Anterior cingulate cortex (tissue), 58 donors: ENCODE measurements at regions not wholly inside any gene's neighbourhood (a gene's known extent, or its start where the extent isn't known, plus 50 kb on each side); places are given as distances from the start of the nearest gene placed in this dataset.

ENCODE experiments used
- DNase-seq, 58 donors: peaks; one replicate each; lab custom pipeline; 2025; lab: John Stamatoyannopoulos, UW

DNA sequence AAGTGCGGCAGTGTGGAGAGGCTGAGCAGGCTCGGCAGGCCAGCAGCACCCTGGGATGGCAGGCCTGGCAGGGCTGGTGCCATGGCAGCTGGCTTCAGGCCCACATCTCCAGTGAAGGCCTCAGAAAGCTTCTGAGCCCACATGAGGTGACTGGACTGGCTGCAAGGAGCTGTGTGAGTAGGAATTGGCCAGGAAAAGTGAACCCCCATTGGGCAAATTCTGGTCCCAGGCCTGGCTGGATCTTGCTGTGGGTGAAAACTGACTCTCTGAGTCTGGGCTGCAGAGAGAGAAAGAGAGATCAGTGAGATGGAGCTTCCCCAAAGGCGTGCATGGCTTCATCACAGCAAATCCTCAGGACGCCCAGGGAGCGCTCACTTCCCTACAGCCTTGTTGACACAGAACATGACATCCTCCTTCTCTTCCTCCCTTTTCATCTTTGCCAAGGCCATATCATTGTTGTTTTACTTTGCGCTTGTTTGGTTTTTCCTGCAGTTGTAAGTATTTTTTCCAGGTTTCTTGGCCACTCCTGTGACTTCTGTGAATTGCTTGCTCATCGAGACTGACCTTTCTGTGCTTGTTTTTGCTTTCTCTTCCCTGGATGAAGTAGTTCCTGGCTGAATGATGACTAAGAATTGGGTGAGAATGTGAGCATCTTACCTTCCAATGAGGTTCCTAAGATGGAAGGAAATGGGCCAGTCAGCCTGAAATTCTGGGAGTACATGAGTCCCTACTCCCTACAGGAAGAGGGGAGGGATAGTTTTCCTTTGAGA, 299.1 kb downstream of the TLE3 start:
- DNase-seq: peak in 3 of 58 donors; percentile 11 to 22 (median 14)

DNA sequence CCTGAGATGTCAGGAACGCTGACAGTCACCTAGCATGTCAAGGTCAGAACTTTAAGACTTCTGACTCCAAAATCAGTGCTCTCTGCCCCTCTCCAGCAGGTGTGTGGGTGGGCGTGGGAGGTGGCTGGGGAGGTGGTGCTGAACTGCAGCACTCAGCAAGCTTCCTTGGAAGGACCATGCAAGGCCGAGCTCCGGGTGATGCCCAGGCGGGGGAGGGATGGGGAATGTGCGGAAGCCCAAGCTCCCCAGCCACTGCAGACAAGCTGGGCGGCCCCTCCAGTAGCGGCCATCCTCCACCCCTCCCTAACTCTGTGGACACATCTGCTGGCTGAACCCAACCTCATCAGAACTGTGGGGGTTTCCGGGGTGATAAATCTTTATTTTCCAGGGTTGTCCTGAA, 296.6 kb downstream of the TLE3 start:
- no peak for DNase-seq

DNA sequence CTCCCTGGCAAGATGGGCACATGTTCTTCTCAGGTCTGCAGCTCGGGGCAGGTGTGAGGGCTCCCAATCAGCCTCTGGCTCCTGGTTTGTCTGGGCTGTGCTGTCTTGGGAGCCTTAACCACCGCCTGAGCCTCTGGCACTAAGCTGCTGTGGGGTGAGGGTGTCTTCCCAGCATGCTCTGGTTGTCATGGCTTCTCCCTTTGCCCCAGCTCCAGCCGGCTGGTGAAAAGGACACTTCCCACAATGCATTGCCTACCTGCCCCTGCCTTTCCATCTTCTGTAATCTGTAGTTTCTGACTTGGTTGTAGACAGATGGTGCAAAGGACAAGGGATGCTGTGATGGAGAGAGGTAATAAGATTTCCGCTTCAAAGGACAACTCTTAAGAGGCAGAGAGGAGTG, 295.3 kb downstream of the TLE3 start:
- no peak for DNase-seq

DNA sequence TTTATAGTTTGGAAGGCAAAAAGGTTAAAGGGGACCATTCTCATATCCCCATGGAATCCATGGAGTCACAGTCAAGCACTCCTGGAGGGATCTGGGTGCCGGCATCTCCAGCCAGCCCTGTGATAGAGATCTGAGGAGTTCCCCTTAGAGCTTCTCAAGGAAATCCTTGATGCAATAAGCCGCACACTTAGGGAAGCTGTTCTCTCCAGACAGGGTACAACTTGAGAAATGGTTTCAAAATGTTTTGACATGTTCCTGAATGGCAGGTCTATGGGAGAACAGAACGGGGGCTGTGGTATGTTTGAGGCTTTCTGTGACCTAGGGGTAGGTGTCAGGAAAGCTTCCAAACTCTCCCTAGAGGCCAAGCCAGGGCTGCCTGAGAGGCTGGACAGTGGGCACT, 292.9 kb downstream of the TLE3 start:
- DNase-seq: no peak

DNA sequence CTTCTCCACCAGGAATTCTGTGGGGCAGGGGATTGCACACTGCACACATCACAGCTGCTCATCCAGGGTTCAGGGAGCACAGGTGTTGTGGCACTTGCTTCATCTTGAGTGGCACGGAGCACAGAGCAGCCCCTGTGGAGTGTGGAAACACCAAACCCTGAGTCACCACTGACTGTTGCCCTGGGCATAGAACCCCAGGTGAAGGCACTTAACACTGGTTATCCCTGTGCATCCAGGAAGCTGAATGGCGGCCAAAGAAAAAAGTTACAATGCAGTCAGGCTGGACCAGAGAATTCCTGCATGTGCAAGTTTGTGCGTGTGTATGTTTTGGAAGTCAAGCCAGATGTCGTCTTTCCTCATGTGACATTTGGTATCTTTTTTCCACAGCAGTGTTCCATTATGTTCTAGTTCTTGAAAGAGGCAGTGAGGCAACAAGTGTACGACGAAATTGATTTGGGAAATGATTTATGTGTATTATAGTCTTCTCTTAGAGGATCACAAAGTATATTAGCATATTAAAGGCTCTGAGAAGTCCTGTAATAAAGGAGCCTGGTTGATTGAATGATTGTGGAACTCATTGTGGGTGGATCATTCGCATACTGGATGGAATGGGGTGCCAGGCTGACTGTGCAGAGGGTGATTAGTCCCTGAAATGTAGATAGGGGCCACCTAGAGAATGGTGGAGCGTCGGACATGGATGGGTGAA, 292.3 kb downstream of the TLE3 start:
- DNase-seq: no peak

DNA sequence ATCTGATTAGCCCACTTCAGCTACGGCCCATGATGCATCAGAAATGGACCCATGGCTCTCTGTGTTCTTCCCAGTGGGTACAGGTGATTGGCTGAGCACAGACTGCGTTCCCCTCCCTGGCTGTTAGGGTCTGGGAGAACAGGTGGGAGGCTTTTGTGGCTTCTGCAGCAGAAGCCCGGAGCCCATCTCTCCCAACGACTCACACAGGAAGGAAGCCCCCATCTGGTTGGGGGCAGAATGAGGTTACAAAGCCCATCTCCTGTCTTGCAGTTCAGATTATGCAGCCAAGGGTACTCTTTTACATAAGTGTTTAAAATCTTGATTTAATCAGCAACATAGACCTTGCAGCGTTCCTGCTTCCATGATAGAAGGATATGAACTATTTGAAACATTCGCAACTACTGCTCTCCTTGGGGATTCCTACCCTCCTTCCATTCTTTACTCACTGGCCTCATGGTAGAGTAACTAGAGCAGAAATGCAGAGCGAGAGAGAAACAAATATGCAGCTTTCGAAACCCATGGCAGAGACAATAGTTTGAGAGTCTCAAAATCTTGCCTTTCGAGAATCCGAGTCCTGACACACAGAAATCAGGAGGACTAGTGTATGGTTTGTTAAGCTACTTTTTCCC, 291.3 kb downstream of the TLE3 start:
- DNase-seq: no peak

DNA sequence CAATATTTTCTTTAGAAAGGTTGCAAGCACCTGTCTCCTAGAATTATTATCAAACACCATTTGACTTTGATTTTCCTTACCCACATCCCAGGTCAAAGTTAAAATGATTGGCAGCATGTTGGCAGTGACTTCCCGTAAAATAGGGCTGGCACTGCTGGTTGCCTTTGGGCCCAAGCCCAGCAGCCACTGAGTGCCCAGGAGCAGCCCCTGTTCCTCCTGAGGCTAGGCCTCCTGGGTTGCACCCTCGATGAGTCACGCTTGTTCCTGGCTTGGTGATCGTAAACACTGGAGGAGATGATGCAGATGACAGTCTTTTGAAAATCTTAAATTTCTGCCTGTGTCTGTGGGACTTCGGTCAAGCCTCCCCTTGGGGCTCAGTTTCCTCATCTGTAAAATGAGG, 290.0 kb downstream of the TLE3 start:
- peak in 4 of 58 donors; percentile 8 to 14 (median 9) for DNase-seq

DNA sequence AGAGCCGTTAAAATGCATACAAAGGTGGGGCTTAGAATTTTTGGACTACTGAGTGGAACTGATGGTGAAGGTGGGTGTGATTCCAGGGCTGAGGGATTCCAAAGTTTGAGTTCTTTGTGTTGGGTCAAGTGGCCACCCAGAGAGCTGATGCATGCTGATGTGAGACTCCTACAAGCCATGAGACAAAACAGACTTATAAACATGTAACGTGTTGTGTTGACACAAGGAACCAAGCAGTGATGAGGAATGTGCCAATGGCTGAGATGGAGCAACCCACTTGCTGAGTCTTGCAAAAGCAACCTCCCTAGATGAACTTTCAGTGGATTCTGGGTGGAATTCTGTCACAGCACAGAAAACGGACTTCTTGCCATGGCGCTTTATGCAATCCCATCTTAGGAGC, 289.0 kb downstream of the TLE3 start:
- DNase-seq: no peak

DNA sequence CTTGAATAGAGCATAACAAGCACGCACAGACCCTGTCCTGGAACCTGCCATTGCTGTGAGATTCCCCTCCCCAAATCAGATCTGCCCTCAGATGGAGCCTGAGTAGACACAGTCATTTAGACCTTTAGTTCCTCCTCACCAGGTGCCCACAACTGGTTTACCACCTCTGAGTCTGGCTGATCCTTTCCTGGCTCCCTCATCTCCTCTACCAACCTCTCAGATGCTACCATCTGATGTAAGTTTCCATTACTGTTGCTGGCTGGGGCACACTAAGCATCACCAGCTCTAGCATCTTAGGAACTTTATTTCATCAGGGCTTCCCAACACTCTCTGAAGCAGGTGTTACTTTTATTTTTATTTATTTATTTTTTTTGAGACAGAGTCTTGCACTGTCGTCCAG, 288.3 kb downstream of the TLE3 start:
- DNase-seq: no peak

DNA sequence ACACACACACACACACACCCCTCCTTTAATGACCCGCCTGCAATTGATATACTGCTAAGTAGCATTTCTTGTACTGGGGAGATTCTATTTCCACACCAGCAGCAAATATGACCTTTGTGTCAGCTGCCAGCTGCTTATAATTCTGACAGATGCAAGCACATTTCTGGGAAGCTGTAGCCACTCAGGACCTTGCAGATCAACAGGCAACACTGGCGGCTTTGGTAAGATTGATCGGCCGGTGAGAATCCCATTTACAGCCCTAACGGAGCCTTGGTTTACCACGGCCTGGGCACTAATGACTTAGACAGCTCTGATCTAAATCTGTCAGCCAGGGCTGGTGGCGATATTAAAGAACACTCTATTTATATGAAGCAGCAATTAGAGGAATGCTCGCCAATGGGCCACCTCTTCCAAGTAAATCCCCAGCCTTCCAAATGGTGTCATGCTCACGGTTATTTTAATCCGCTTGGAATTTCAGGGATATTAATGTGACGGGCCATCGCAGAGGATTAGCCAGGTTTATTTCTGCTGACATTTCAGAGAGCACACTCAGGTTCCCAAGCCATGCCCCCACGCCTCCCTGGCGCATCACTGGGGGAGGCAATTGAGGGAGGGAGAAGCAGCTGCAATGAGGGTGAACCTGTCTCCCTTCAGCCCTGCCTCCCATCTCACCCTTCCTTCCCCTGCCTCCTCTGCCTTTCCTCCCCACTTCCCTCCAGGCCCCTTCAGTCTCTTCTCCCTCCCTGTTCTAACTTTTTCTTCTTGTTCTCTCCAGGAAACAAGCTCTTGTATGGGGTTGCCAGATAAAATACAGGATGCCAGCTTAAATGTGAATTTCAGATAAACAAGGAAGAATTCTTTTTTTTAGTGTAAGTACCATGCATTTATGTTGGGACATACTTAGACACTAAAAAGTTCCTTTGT, 287.0 kb downstream of the TLE3 start:
- DNase-seq: no peak

DNA sequence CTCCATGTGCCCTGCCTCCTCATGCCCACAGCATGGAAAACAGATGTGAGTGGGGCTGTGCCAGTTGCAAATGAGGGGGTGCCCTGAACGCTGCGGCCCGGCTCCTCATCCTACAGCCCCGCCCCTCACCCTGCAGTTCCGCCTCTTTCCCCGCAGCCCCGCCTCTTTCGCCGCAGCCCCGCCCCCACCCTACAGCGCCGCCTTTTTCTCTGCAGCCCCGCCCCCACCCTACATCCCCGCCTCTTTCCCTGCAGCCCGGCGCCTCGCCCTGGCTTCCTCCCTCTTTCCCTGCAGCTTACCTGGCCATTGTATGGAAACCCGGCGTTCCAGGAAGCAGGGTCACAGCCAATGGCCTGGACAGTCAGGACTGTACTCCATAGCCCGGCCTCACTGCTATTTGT, 284.9 kb downstream of the TLE3 start:
- DNase-seq: no peak

DNA sequence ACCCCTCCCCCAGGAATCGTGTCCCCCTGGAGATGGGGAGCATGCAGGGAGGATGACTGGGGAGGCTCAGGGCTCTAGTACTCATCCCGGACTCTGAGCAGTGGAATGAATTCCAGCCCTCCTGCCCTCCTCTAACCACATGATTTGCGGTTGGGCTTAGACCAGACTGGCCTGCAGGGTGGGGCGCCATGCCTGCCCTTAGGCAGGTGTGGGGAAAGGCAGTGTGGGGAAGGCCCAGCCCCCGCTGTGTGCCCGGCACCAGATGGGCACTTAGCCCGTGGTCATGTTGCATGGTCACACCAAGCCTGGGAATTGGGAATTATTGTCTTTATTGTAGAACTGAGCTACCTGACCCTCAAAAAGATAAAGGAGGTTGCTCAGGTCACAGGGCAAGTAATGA, 283.8 kb downstream of the TLE3 start:
- DNase-seq: no peak

DNA sequence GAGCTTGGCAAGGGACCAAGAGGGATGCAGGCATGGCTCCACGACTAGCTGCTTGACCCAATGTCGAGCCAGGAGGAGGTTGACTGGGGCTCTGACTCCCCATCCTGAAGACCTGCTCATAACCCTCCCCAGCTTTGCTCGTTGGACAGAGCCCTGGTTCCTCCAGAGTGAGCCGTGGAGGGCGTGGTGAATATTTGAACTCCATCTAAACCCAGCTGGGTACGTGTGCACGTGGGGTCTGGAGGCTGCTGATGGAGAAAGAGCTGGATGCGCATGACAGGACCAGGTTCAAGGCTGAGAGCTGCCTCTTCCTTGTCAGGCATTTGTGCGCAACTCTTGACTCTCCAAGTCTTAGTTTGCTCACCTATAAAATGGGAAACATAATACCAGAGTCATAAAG, 282.8 kb downstream of the TLE3 start:
- DNase-seq: no peak

DNA sequence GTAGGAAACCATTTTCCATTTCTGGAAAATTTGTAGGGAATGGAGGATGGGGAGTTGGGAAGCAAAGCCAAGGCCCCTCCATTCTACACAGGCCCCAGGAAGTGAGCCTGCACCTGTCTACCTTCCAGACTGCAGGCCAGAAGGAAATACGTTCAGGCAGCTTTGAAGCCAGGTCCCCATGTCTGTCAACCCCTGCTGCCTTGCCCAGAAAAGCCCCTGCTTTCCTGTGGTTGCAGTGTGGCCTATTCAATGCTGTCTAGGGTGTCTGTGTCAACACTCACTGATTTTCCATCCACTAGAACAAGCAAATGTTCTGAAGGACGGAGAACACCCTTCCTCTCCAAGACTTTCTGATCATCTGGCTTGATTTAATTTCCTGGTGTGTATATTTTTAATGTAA, 281.9 kb downstream of the TLE3 start:
- no peak for DNase-seq

DNA sequence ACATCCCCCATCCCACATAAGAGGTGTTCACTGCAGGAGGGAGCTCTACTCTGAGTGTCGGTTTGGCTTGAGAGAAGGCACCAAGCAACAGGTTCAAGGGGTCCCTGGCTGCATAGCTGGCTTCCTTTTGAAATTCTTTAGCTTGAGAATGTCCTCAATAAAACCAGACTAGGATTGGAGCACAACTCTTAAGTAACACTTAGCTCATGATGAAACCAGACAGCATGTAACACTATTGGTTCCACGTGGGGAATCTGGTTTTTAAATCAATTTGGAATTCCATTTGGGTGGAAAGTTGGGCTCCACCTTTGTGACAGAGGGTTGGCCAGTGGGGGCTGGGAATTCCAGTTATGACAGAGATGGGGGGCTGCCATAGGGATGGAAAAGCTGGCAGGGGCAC, 281.2 kb downstream of the TLE3 start:
- DNase-seq: no peak

DNA sequence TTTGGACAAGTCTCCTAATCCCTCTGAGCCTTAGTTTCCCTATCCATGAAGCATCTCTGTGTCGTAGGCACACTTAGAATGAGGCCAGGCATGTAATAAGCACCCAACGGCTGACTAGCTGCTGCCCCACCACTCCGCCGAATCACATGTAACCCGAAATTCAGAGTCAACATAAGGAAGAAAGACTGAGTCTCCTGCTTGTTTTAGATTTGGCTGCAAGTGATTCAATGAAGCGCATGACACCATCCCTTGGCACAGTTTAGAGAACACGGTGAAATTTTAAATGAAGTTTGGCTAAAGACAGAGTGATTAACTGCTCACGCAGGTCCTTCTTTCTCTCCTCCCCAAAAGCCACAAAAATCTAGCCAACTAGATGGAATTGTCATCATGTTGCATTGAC, 279.2 kb downstream of the TLE3 start:
- peak in 1 of 58 donors; percentile 3 for DNase-seq

DNA sequence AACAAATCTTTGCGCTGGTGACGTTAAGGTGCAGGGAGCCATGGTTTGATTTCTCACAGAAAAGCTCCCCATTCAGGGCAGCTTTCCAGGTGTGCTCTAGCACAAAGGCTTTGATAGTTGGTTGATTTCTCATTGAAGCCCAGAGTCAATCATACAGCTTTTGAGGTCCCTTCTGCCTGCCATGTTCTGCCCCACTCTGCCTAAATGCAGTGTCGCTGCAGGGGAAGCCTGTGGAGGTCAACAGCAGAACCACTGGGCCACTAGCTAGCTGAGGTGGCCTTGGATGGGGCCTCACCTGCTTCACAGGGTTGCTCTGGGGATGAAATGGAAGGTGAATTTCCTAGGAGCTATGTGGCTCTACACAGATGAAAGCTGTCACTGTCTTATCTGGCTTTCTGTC, 278.3 kb downstream of the TLE3 start:
- no peak for DNase-seq

DNA sequence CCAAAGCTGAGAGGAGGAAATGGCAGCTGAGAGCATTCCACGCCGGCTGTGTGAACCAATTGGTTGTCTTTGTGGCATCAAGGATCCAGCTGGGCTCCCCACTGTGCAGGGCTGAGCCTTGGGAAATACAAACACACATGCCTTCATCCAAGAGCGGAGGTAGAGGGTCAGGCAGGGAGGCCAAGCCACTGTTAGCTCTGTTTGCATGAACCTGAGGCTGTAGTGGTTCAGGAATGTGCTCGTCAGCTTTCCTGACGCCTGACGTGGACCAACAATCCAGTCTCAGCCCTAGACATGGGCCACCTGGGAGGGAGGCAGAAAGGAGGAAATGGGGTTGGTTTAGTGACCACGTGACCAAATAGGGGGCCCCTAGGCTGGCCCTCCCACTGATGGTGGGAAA, 276.9 kb downstream of the TLE3 start:
- no peak for DNase-seq

DNA sequence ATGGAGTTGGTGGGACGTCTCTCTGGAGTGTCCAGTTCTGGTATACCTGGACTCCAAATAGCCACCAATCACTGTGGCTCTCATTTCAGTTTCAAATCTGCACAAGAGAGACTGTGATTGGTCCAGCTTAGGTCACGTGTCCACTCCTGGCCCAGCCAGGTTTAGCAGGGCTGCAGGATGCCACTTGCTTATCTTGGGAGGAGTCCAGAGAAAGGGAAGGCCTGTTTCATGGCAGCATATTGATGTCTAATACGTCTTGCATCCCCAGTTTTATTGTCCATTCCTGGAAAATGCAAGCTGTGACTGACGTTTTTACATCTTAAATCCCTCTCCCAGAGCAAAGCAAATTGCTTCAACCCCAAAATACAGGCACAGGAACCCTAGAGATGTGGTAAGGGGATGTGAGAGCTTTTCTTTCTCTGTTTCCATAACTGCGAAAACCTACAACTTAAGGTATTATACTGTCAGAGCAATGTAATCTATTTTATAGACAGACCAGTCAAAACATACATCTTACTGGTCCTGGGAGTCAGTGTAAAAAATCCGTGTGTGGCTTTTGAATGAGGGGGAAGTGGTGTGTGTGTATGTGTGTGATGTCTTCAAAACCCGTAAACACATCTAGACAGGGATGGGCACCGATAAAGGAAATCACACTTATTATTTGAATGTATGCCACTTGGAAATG, 274.4 kb downstream of the TLE3 start:
- DNase-seq: no peak
